ENCODE measurements at regions not wholly inside any gene's neighbourhood (a gene's known extent, or its start where the extent isn't known, plus 50 kb on each side); places are given as distances from the start of the nearest gene placed in this dataset.

DNA sequence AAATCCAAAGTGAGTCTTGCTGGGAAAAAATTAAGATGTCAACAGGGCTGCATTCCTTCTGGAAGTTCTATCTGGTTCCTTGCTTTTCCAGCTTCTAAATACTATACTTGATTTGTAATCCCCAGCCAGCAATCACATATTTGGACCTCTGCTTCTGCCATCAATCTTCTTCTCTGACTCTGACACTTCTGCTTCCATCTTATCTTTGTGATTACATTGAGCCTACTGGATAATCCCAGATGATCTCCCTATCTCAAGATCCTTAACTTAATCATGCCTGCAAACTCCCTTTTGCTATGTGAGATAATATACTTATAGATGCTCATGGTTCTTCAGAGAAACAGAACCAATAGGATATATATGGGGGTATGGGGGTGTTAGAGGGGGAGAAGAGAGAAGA lies 49.9 kb upstream of the ZDHHC17 start:
- no peak for DNase-seq (ENCODE audit: low spot score)
- ChIA-PET CTCF (no interaction called here), POLR2A (ENCODE audit: low non-redundant PET) (no interaction called here)

More for the DNA sequence above, 49.9 kb upstream of the ZDHHC17 start:
- Histone ChIP-seq H3K36me3 (ENCODE audit: insufficient read depth, low read length, poor library complexity, severe bottlenecking) (no peaks in the 10 kb centered on the region), H3K27me3 (replicated peaks; ENCODE audit: insufficient read depth, low read depth, low read length, poor library complexity) (no peaks in the 10 kb centered on the region), H3K27ac (ENCODE audit: low read depth, low read length, poor library complexity, severe bottlenecking) (no peak overlapping the region), H3K9me3 (ENCODE audit: low read depth, low read length, poor library complexity, severe bottlenecking) (no peaks in the 10 kb centered on the region), H3K4me1 (ENCODE audit: insufficient read depth, low read length, poor library complexity, severe bottlenecking) (no peaks in the 10 kb centered on the region), H3K4me3 (ENCODE audit: low read depth, low read length, poor library complexity, severe bottlenecking) (no peak overlapping the region)
- no TSS peak for BruUV-seq (replicated peaks)
- TF ChIP-seq, protein P1, sequence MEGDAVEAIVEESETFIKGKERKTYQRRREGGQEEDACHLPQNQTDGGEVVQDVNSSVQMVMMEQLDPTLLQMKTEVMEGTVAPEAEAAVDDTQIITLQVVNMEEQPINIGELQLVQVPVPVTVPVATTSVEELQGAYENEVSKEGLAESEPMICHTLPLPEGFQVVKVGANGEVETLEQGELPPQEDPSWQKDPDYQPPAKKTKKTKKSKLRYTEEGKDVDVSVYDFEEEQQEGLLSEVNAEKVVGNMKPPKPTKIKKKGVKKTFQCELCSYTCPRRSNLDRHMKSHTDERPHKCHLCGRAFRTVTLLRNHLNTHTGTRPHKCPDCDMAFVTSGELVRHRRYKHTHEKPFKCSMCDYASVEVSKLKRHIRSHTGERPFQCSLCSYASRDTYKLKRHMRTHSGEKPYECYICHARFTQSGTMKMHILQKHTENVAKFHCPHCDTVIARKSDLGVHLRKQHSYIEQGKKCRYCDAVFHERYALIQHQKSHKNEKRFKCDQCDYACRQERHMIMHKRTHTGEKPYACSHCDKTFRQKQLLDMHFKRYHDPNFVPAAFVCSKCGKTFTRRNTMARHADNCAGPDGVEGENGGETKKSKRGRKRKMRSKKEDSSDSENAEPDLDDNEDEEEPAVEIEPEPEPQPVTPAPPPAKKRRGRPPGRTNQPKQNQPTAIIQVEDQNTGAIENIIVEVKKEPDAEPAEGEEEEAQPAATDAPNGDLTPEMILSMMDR (conservative IDR thresholded peaks at IDR 0.05; ENCODE audit: low read depth, low read length), result no peak
- no peak for TF ChIP-seq EZH2 (IDR thresholded peaks at IDR 0.05; ENCODE audit: borderline replicate concordance, low read depth, low read length, poor library complexity, severe bottlenecking)
- intact Hi-C loops (cut with micrococcal nuclease; ENCODE audit: unreplicated experiment), result no loop called here

Data from A673 (cell line).